Kidney epithelial cell (primary cell): ENCODE measurements at regions not wholly inside any gene's neighbourhood (a gene's known extent, or its start where the extent isn't known, plus 50 kb on each side); places are given as distances from the start of the nearest gene placed in this dataset.

Experiments
- DNase-seq: peaks from one replicate; pipeline ENCODE4 v3.0.0-alpha.2; 2010; ENCODE audit warnings: low read depth
- H3K27me3 ChIP-seq: 2 replicates; pipeline ENCODE4 v1.6.0; 2011; ENCODE audit warnings: low read length; ENCODE audit not compliant: control insufficient read depth, insufficient read depth
- H3K36me3 ChIP-seq: 2 replicates; pipeline ENCODE4 v1.5.1; 2011; ENCODE audit warnings: low read length; ENCODE audit not compliant: control insufficient read depth, insufficient read depth
- H3K4me3 ChIP-seq: 2 replicates; pipeline ENCODE4 v1.5.1; 2011; ENCODE audit warnings: low read depth, mild to moderate bottlenecking, control low read depth, low read length
- TF ChIP-seq, protein P1 (sequence below): IDR thresholded peaks from 2 replicates; pipeline ENCODE4 v1.5.1; 2011; ENCODE audit warnings: mild to moderate bottlenecking, moderate library complexity, low read length, control low read depth, inconsistent platforms; ENCODE audit not compliant: insufficient read depth, poor library complexity, severe bottlenecking

DNA sequence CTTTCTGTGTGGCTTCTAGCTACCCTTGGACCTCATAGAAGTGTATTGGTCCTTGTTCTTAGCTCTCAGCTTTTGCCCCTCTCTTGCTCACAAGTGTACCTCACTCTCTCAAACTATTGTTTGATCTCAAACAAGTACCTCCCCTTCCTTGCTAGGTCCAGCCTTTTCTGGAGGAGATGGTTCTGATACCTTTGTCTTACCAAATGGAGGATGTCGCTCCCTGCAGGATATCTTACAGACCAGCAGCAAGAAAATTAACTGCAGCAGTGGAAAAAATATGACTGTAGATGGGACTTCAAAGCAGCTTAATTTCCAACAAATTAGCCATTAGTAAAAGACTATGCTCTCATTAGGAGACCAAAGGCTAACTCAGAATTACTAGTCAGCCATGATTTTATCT is 388.1 kb upstream of the ROBO2 start:
- no peak for DNase-seq
- Histone ChIP-seq H3K36me3 (no peaks in the 10 kb centered on the region), H3K4me3 (no peak overlapping the region), H3K27me3 (no peaks in the 10 kb centered on the region)
- TF ChIP-seq, protein P1, sequence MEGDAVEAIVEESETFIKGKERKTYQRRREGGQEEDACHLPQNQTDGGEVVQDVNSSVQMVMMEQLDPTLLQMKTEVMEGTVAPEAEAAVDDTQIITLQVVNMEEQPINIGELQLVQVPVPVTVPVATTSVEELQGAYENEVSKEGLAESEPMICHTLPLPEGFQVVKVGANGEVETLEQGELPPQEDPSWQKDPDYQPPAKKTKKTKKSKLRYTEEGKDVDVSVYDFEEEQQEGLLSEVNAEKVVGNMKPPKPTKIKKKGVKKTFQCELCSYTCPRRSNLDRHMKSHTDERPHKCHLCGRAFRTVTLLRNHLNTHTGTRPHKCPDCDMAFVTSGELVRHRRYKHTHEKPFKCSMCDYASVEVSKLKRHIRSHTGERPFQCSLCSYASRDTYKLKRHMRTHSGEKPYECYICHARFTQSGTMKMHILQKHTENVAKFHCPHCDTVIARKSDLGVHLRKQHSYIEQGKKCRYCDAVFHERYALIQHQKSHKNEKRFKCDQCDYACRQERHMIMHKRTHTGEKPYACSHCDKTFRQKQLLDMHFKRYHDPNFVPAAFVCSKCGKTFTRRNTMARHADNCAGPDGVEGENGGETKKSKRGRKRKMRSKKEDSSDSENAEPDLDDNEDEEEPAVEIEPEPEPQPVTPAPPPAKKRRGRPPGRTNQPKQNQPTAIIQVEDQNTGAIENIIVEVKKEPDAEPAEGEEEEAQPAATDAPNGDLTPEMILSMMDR, result no peak

DNA sequence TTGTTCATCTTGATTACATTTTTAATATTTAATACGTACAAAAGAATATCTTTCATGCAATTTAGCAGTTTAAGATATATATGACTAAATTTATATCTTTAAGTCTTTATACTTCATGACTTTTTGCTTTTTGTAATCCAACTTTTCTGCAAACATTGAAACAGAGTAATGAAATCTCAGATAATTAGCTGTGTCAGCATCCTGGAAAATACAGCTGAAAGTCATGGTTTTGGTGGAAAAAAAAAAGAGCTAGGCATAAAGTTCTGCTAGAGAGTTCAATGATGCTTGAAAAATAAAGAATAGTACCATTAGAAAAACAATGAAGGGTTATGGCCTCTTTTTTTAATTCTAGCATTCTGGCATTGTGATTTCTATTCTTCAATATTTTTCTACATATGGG is 387.4 kb upstream of the ROBO2 start:
- TF ChIP-seq, protein P1, result no peak
- no peaks in the 10 kb centered on the region for H3K36me3 ChIP-seq
- no peaks in the 10 kb centered on the region for H3K27me3 ChIP-seq
- H3K4me3 ChIP-seq, result no peak overlapping the region
- no peak for DNase-seq

DNA sequence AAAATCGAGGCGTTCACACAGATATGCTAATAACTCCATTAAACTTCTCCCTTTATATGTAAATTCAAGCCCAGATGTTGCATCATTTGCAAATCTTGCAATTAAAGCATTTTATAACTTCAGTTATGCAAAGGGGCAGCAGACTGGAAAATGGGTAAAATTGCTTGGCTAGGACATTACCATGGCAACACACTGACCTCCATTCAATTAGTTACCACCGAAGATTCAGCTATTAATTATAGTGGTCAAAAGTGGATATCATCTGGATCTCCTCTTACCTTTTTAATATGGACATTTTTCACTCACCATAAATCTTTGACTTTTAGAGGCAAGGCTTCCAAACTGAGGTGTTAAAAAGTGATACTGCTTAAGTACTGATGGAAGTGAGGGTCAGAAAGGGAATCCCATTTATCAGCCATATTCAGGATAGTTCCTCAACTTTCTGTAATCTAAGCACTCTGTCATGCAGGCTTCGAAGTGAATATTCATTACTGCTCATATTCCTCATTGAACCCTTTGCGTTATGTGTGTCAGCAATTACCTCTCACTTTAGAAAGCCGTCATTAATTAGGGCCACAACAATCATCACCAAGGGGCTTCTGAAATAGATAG is 386.2 kb upstream of the ROBO2 start:
- DNase-seq, result no peak
- Histone ChIP-seq H3K27me3 (no peaks in the 10 kb centered on the region), H3K36me3 (no peaks in the 10 kb centered on the region), H3K4me3 (no peak overlapping the region)
- TF ChIP-seq, protein P1, result no peak

DNA sequence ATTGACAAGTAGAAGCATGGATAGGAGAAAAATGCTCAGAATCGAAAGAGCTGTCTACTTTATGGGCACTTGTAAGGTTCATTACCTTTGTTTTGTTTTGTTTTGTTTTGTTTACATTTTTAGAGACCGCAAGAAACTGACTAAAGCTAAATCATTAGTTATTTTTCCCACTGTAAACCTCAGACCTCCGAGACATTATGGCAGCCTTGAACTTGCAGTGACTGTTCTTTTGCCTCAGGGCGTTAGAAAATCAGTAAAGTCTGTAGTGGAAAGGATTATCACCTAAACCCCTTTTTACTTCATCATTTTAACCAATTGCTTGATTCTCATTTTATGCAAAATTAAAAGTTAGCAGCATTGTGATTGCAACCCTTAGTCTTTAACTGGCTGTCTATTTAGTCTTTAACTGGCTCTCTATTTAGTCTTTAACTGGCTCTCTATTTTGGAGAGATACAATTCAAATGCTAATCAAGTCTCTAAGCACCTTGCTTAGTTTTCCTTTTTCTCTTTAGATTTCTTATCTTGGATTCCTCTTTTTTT is 383.3 kb upstream of the ROBO2 start:
- TF ChIP-seq, protein P1, result no peak
- no peak for DNase-seq

DNA sequence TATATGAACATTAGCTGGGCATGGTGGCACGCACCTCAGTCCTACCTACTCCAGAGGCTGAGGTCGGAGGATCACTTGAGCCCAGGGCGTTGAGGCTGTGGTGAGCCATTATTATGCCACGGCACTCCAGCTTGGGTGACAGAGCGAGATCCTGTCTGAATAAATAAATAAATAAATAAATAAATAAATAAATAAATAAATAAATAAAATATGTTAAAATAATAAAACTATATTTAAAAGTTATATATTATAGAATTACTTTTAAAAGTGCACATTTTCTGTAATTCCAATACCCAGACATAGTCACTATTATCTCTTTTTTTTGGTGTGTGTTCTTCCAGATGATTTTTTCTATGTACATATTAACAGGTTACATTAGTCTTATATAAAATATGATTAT is 382.0 kb upstream of the ROBO2 start:
- Histone ChIP-seq H3K4me3 (no peak overlapping the region), H3K27me3 (no peaks in the 10 kb centered on the region), H3K36me3 (no peaks in the 10 kb centered on the region)
- TF ChIP-seq, protein P1, result no peak
- DNase-seq, result no peak

More for the DNA sequence above, 383.3 kb upstream of the ROBO2 start:
- Histone ChIP-seq H3K36me3 (no peaks in the 10 kb centered on the region), H3K27me3 (no peaks in the 10 kb centered on the region), H3K4me3 (no peak overlapping the region)
